Neural cell (in vitro differentiated cells): ENCODE measurements at regions not wholly inside any gene's neighbourhood (a gene's known extent, or its start where the extent isn't known, plus 50 kb on each side); places are given as distances from the start of the nearest gene placed in this dataset.

Source experiments
- H2AFZ ChIP-seq: fragments of 200-600, 300-800 bp; sonication (generic), shearing (Covaris generic); 2 replicates; pipeline ENCODE4 v1.6.0; 2014; ENCODE audit warnings: low read depth, mild to moderate bottlenecking, antibody characterized with exemption, low read length, moderate library complexity
- H3F3A ChIP-seq: fragments of 200-600 bp; shearing (Covaris generic); 2 replicates; pipeline ENCODE4 v1.6.1; 2016; ENCODE audit warnings: mild to moderate bottlenecking, moderate library complexity, mixed read lengths, antibody characterized with exemption, low read length; ENCODE audit not compliant: insufficient read depth, poor library complexity, severe bottlenecking
- H3K27ac ChIP-seq: fragments of 200-600, 300-800 bp; sonication (generic), shearing (Covaris generic); 2 replicates; pipeline ENCODE4 v1.5.1; 2014; ENCODE audit warnings: mild to moderate bottlenecking, low read length, moderate library complexity
- H3K27me3 ChIP-seq: fragments of 300-800, 200-600 bp; sonication (generic), shearing (Covaris generic); 2 replicates; pipeline ENCODE4 v1.6.0; 2014; ENCODE audit warnings: mild to moderate bottlenecking, low read depth, low read length, moderate library complexity; ENCODE audit not compliant: insufficient read depth
- H3K36me3 ChIP-seq: fragments of 300-800, 200-600 bp; sonication (generic), shearing (Covaris generic); 2 replicates; pipeline ENCODE4 v1.5.1; 2014; ENCODE audit warnings: mild to moderate bottlenecking, antibody characterized with exemption, low read length, moderate library complexity; ENCODE audit not compliant: insufficient read depth
- H3K4me2 ChIP-seq: fragments of 300-800, 200-600 bp; sonication (generic), shearing (Covaris generic); 2 replicates; pipeline ENCODE4 v1.6.0; 2014; ENCODE audit warnings: mild to moderate bottlenecking, low read length
- H3K4me3 ChIP-seq: fragments of 300-800, 200-600 bp; sonication (generic), shearing (Covaris generic); 2 replicates; pipeline ENCODE4 v1.5.1; 2014; ENCODE audit warnings: mild to moderate bottlenecking, low read length, moderate library complexity
- H3K79me2 ChIP-seq: fragments of 200-600 bp; shearing (Covaris generic); replicated peaks from 2 replicates; pipeline ENCODE4 v1.6.0; 2014; ENCODE audit warnings: mild to moderate bottlenecking, low read length, moderate library complexity; ENCODE audit not compliant: insufficient read depth
- H3K9ac ChIP-seq: fragments of 300-800, 200-600 bp; sonication (generic), shearing (Covaris generic); 2 replicates; pipeline ENCODE4 v1.6.1; 2016; ENCODE audit warnings: mild to moderate bottlenecking, low read length, mixed read lengths
- H3K9me2 ChIP-seq: fragments of 200-600 bp; shearing (Covaris generic); 2 replicates; pipeline ENCODE4 v1.6.1; 2016; ENCODE audit warnings: mild to moderate bottlenecking, low read length, mixed read lengths; ENCODE audit not compliant: insufficient read depth
- H3K9me3 ChIP-seq: fragments of 200-600, 300-800 bp; sonication (generic), shearing (Covaris generic); 2 replicates; pipeline ENCODE4 v1.6.1; 2016; ENCODE audit warnings: mild to moderate bottlenecking, mixed run types, low read length, moderate library complexity, mixed read lengths
- H4K20me1 ChIP-seq: fragments of 200-600 bp; shearing (Covaris generic); 2 replicates; pipeline ENCODE4 v1.6.1; 2016; ENCODE audit warnings: mild to moderate bottlenecking, mixed run types; ENCODE audit not compliant: insufficient read depth
- CTCF ChIP-seq: fragments of 450-650 bp; IDR thresholded peaks from 2 replicates; pipeline ENCODE4 v1.5.1; 2014; ENCODE audit warnings: antibody characterized with exemption, mild to moderate bottlenecking, moderate library complexity; ENCODE audit not compliant: poor library complexity, severe bottlenecking
- EP300 ChIP-seq: fragments of 450-650 bp; conservative IDR thresholded peaks from 2 replicates; pipeline ENCODE4 v1.6.1; 2014; ENCODE audit warnings: antibody characterized with exemption, mild to moderate bottlenecking, moderate library complexity; ENCODE audit not compliant: poor library complexity, severe bottlenecking
- EZH2 ChIP-seq: fragments of 200-600, 300-800 bp; shearing (Covaris generic), sonication (generic); IDR thresholded peaks from 2 replicates; pipeline ENCODE4 v1.6.1; 2014; ENCODE audit warnings: antibody characterized with exemption, low read length, borderline replicate concordance, mild to moderate bottlenecking; ENCODE audit not compliant: insufficient read depth, poor library complexity, severe bottlenecking
- MXI1 ChIP-seq: fragments of 450-650 bp; conservative IDR thresholded peaks from 2 replicates; pipeline ENCODE4 v1.6.1; 2014; ENCODE audit warnings: antibody characterized with exemption, mild to moderate bottlenecking; ENCODE audit not compliant: poor library complexity, severe bottlenecking
- POLR2AphosphoS5 ChIP-seq: IDR thresholded peaks from 2 replicates; pipeline ENCODE4 v1.6.1; 2012
- RAD21 ChIP-seq: fragments of 450-650 bp; conservative IDR thresholded peaks from 2 replicates; pipeline ENCODE4 v1.6.1; 2014; ENCODE audit warnings: antibody characterized with exemption, mild to moderate bottlenecking, moderate library complexity
- REST ChIP-seq: IDR thresholded peaks from 2 replicates; pipeline ENCODE4 v1.6.1; 2012; ENCODE audit warnings: borderline replicate concordance
- SMC3 ChIP-seq: fragments of 450-650 bp; conservative IDR thresholded peaks from 2 replicates; pipeline ENCODE4 v1.6.1; 2014; ENCODE audit warnings: antibody characterized with exemption, mild to moderate bottlenecking, moderate library complexity; ENCODE audit not compliant: poor library complexity
- TAF1 ChIP-seq: IDR thresholded peaks from 2 replicates; pipeline ENCODE4 v1.6.1; 2012; ENCODE audit warnings: low read depth

- no peak for TF ChIP-seq RAD21
- TF ChIP-seq POLR2AphosphoS5 = no peak
- TF ChIP-seq EP300 = no peak
These were observed 152.2 kb upstream of the KCNG1 start (continued) for GRCh38 chr20:51175156-51175555.

- no peaks in the 10 kb centered on the region for H3K36me3 ChIP-seq
- no peak overlapping the region for H3K27ac ChIP-seq
- no peaks in the 10 kb centered on the region for H3K79me2 ChIP-seq
- H2AFZ ChIP-seq = no peak overlapping the region
- no peaks in the 10 kb centered on the region for H3K9me3 ChIP-seq
- H4K20me1 ChIP-seq = no peaks in the 10 kb centered on the region
- H3K9me2 ChIP-seq = no peaks in the 10 kb centered on the region
- TF ChIP-seq RAD21 (no peak), CTCF (no peak), POLR2AphosphoS5 (no peak), TAF1 (no peak), EP300 (no peak), REST (no peak), EZH2 (no peak), SMC3 (no peak)
- H3K27me3 ChIP-seq = no peaks in the 10 kb centered on the region
- H3F3A ChIP-seq = no peaks in the 10 kb centered on the region
- no peak overlapping the region for H3K4me3 ChIP-seq
- H3K9ac ChIP-seq = no peak overlapping the region
- no peak overlapping the region for H3K4me2 ChIP-seq
These were observed 151.6 kb upstream of the KCNG1 start for GRCh38 chr20:51174536-51174935.

GRCh38 chr20:51172558-51173428 lies 149.9 kb upstream of the KCNG1 start:
- no peak overlapping the region for H3K4me3 ChIP-seq
- TF ChIP-seq EZH2 = no peak
- no peak for TF ChIP-seq MXI1
- TF ChIP-seq POLR2AphosphoS5 = no peak
- no peak for TF ChIP-seq RAD21
- no peak for TF ChIP-seq TAF1
- TF ChIP-seq SMC3 = no peak
- TF ChIP-seq REST = no peak
- TF ChIP-seq EP300 = no peak
- no peak for TF ChIP-seq CTCF
- no peak overlapping the region for H3K27ac ChIP-seq
- H3K79me2 ChIP-seq = no peaks in the 10 kb centered on the region
- H4K20me1 ChIP-seq = no peaks in the 10 kb centered on the region
- no peaks in the 10 kb centered on the region for H3K27me3 ChIP-seq
- H3K9ac ChIP-seq = no peak overlapping the region
- no peaks in the 10 kb centered on the region for H3K36me3 ChIP-seq
- H2AFZ ChIP-seq = no peak overlapping the region
- no peaks in the 10 kb centered on the region for H3F3A ChIP-seq
- no peaks in the 10 kb centered on the region for H3K9me2 ChIP-seq
- no peaks in the 10 kb centered on the region for H3K9me3 ChIP-seq
- H3K4me2 ChIP-seq = no peak overlapping the region
